NCI-H526 treated with DMSO at 0.1 percent for 48 hours (cell line): ENCODE measurements at regions not wholly inside any gene's neighbourhood (a gene's known extent, or its start where the extent isn't known, plus 50 kb on each side); places are given as distances from the start of the nearest gene placed in this dataset.
"Not testable (repeated sequence)": the region's sequence is repeated elsewhere in the genome, so short reads cannot be mapped to it uniquely, and the experiment has no call there.

Source experiments
- DNase-seq: peaks from one replicate; lab custom pipeline; 2025; lab: John Stamatoyannopoulos, UW

- DNase-seq = no peak
These were observed 60.5 kb upstream of the USP25 start for GRCh38 chr21:15669247-15669646.

GRCh38 chr21:15671188-15671587 lies 58.6 kb upstream of the USP25 start:
- no peak for DNase-seq

GRCh38 chr21:15672578-15672977 lies 57.2 kb upstream of the USP25 start:
- DNase-seq = not testable (repeated sequence)

- DNase-seq = no peak
These were observed 52.8 kb upstream of the USP25 start for GRCh38 chr21:15676935-15677334.

GRCh38 chr21:15679630-15680029 lies 50.2 kb upstream of the USP25 start:
- DNase-seq = no peak
